SK-N-MC (cell line): ENCODE measurements at regions not wholly inside any gene's neighbourhood (a gene's known extent, or its start where the extent isn't known, plus 50 kb on each side); places are given as distances from the start of the nearest gene placed in this dataset.
"Not testable (repeated sequence)": the region's sequence is repeated elsewhere in the genome, so short reads cannot be mapped to it uniquely, and the experiment has no call there.

Experiments used
- DNase-seq: peaks from one replicate; pipeline ENCODE4 v3.0.0-alpha.2; 2011; ENCODE audit warnings: low read depth, low spot score
- H3K27ac ChIP-seq: fragments of 200-600 bp; sonication (generic); 2 replicates; pipeline ENCODE4 v1.5.1; 2016; ENCODE audit warnings: mixed run types
- H3K36me3 ChIP-seq: fragments of 200-600 bp; sonication (generic); 2 replicates; pipeline ENCODE4 v1.6.1; 2017; ENCODE audit warnings: antibody characterized with exemption, low read length, mixed read lengths; ENCODE audit not compliant: insufficient read depth
- H3K4me3 ChIP-seq: fragments of 200-600 bp; sonication (generic); 2 replicates; pipeline ENCODE4 v1.5.1; 2016
- H3K9ac ChIP-seq: fragments of 200-600 bp; sonication (generic); 2 replicates; pipeline ENCODE4 v1.8.0; 2017; ENCODE audit warnings: mixed run types, mixed read lengths; ENCODE audit not compliant: insufficient read length
- H3K9me3 ChIP-seq: fragments of 200-600 bp; sonication (generic); 2 replicates; pipeline ENCODE4 v1.6.1; 2017; ENCODE audit warnings: low read depth, mild to moderate bottlenecking, antibody characterized with exemption, low read length, moderate library complexity, mixed read lengths
- EZH2 ChIP-seq: fragments of 200-600 bp; sonication (generic); IDR thresholded peaks from one replicate; pipeline ENCODE4 v1.6.1; 2017; ENCODE audit warnings: antibody characterized with exemption
- FOXP2 ChIP-seq: optimal IDR thresholded peaks from 2 replicates; pipeline ENCODE3; 2011; ENCODE audit warnings: mild to moderate bottlenecking, moderate library complexity; ENCODE audit not compliant: insufficient read depth; ENCODE audit errors: extremely low read length, control extremely low read depth
- POLR2AphosphoS5 ChIP-seq: IDR thresholded peaks from 2 replicates; pipeline ENCODE4 v1.6.1; 2012; ENCODE audit warnings: mild to moderate bottlenecking, low read depth, low read length, borderline replicate concordance

DNA sequence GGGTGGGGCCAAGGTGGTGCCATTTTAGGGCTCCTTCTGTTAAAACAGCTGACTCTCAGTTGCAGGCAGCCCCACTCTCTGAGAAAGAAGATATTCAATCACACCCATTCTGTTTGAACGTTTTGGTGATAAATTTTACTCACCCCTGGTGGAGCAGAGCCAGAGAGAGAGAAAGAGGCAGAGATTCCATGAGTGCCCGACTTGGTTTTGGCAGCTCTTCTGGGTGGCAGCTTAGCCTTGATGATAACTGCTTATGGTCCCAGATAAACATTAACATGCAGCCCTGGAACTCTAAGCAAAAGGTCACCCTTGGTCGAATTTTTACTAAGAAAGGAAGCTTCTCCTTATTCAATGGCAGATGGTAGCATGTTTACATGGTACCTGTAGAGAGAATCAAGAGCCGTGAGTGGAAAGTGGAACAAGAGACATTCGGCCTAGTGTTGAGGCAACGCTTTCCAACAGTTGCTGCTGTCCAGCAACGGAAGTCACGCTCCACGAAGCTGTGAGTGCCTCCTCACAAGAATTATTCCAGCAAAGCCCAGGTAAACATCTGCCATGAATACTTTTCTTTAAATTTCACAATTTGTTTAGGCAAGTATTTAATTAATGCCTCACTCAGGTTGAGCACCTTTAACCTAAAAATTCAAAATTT is 530.6 kb upstream of the ROBO2 start:
- H3K27ac ChIP-seq, result no peak overlapping the region
- H3K4me3 ChIP-seq, result no peak overlapping the region
- H3K36me3 ChIP-seq, result no peaks in the 10 kb centered on the region
- TF ChIP-seq POLR2AphosphoS5 (no peak), FOXP2 (no peak), EZH2 (no peak)
- H3K9ac ChIP-seq, result no peak overlapping the region
- DNase-seq, result no peak
- H3K9me3 ChIP-seq, result no peaks in the 10 kb centered on the region

DNA sequence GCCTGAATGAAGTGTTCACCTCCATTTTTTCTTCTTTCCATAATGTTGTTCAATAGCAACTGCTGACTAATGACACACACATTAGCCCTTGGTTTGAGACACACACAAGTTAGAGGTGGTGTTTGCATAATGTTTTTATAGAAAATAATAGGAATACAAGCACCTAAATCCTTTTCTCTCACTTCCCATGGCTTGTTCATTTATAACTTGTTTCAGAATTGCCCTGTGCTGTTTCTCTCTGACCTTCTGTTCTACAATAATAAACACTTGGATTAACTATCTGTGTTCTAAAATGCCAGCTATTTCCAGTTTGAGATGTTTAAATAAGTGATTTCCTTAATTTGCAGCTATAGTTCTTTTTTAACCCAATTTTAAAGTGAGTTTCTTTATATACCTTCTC is 525.1 kb upstream of the ROBO2 start:
- Histone ChIP-seq H3K4me3 (no peak overlapping the region), H3K27ac (no peak overlapping the region), H3K36me3 (no peaks in the 10 kb centered on the region), H3K9ac (no peak overlapping the region), H3K9me3 (no peaks in the 10 kb centered on the region)
- no peak for TF ChIP-seq EZH2
- no peak for TF ChIP-seq FOXP2
- no peak for TF ChIP-seq POLR2AphosphoS5
- DNase-seq, result no peak

DNA sequence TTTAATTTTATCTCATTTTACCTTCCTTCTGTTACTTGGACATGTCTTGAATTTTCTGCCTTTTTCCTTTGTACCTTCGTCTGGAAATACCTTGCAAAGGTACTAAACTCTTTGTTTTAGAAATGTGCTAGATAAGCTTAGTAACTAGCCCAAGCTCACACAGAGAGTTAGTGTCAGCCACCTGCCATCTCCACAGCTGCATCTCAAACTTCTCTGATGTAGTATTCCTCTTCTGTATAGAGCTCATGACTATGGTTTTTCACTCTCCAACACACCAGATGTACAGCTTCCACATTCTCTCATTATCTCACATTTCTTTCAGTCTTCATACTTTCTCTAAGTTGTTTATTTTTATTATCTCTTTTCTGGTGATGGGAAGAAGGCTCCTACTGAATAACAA is 516.6 kb upstream of the ROBO2 start:
- Histone ChIP-seq H3K36me3 (no peaks in the 10 kb centered on the region), H3K4me3 (no peak overlapping the region), H3K9ac (no peak overlapping the region), H3K27ac (no peak overlapping the region), H3K9me3 (no peaks in the 10 kb centered on the region)
- DNase-seq, result no peak
- no peak for TF ChIP-seq FOXP2
- no peak for TF ChIP-seq POLR2AphosphoS5
- TF ChIP-seq EZH2, result no peak

DNA sequence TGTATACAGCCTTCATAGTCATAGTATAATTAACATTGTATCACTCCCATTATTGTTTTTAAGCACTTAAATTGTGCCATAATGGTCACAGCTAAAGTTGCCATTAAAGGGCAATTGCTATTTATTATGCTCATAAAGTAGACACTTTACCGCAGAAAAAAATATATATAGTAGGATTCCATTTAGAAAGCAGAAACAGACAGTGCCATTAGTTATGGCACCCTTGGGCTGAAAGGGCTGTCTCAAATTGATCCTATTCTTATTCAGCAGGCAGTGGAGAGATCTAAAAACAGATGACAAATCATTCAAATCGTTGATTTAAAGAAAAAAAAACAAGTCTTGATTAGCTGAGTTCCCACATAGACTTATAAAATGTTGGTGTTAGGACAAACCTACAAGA is 514.2 kb upstream of the ROBO2 start:
- DNase-seq, result no peak
- Histone ChIP-seq H3K4me3 (no peak overlapping the region), H3K9ac (no peak overlapping the region), H3K36me3 (no peaks in the 10 kb centered on the region), H3K9me3 (no peaks in the 10 kb centered on the region), H3K27ac (no peak overlapping the region)
- TF ChIP-seq POLR2AphosphoS5 (no peak), EZH2 (no peak), FOXP2 (no peak)

DNA sequence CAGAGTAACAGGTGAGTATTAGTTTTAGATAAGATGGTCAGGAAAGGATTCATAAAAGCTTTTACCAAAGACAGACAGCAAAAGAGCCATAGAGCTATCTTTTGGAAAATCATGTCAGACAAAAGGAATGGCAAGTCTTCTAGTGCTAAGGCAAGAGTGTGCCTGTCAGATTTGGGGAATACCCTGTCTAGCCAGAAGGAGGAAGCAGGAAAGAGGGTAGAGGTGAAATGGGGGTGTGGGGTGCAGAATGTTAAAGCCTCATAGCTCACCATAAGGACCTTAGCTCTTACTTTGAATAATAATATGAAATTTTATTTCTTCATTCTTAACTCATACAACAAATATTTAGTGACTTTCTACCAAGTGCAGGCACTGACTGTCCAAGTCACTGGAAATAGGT is 512.1 kb upstream of the ROBO2 start:
- no peak overlapping the region for H3K4me3 ChIP-seq
- no peak overlapping the region for H3K27ac ChIP-seq
- no peak for TF ChIP-seq POLR2AphosphoS5
- H3K36me3 ChIP-seq, result no peaks in the 10 kb centered on the region
- no peaks in the 10 kb centered on the region for H3K9me3 ChIP-seq
- H3K9ac ChIP-seq, result no peak overlapping the region
- DNase-seq, result no peak

DNA sequence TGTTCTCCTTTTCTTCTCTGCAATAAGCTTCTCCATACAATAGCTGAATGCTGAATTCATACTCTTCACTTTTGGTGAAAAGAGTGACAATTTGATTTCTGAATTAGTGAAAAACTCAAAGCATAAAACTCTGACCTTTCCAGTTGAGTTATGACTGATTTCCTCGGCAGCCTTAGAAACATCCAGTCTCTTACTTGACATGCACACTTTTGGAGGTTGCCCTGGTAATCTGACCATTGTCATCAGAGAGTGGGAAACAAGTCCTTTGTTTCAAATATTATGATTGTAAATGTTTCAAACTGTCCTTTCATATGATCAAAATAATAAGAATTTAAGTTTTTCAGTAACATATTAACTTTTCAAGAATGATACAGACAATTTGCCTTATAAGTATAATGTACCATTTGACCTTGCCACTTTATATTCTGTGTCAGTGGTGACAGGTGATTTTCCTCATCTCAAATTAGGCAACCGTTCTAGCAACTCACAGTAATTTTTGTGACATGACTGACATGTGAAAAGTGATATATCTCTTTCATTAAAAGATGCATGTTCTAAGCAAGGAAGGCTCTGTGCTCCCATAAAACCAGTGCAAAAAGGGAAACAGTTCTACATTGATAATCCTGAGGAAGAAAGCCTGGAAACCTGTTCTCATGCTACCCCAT is 507.6 kb upstream of the ROBO2 start:
- H3K9me3 ChIP-seq, result no peaks in the 10 kb centered on the region
- H3K27ac ChIP-seq, result no peak overlapping the region
- H3K36me3 ChIP-seq, result no peaks in the 10 kb centered on the region
- H3K4me3 ChIP-seq, result no peak overlapping the region
- DNase-seq, result no peak
- TF ChIP-seq FOXP2 (no peak), POLR2AphosphoS5 (no peak), EZH2 (no peak)
- H3K9ac ChIP-seq, result no peak overlapping the region

DNA sequence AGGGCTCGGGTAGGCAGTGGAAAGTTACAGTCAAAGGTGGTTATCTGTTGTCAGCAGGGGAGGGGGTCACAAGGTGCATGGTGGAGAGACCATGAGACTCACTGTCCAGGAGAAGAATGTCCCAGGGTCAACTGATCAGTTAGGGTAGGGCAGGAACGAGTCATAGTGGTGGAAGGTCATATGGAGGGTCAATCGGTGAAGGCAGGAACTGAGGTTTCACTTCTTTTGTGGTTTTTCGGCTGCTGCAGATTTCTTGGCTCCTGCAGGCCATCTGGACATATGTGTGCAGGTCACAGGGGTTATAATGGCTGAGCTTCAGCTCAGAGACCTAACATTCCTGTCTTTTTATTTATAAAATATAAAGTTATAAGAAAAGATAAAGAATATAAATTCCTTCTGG is 506.2 kb upstream of the ROBO2 start:
- H3K9ac ChIP-seq, H3K4me3 ChIP-seq, H3K36me3 ChIP-seq, H3K9me3 ChIP-seq, DNase-seq, H3K27ac ChIP-seq: not testable (repeated sequence)

DNA sequence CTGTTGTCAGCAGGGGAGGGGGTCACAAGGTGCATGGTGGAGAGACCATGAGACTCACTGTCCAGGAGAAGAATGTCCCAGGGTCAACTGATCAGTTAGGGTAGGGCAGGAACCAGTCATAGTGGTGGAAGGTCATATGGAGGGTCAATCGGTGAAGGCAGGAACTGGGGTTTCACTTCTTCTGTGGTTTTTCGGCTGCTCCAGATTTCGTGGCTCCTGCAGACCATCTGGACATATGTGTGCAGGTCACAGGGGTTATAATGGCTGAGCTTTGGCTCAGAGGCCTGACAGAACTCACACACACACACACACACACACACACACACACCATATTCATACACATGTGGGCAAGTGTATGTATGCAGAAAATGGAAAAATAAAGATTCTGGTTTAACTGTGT is 502.0 kb upstream of the ROBO2 start:
- DNase-seq, H3K9me3 ChIP-seq, H3K36me3 ChIP-seq, H3K9ac ChIP-seq, H3K27ac ChIP-seq, H3K4me3 ChIP-seq: not testable (repeated sequence)

DNA sequence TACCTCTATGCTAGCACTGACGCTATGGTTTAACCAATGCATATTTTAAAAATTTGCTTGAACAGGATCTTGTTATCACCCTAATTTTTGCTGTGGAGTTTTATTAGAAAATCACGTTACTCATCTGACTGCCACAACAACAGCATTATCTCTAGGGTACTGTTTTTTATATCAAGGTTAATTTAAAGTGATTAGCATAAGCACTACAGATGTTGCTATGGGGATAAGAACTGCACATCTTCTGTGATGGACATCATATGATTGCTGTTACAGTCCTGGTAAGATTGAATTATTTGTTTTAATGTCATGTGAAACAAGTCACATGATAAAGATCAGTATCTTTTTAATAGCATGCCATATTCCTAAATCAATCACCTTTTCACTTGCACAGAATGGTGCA is 492.2 kb upstream of the ROBO2 start:
- Histone ChIP-seq H3K4me3 (no peak overlapping the region), H3K9me3 (no peaks in the 10 kb centered on the region), H3K36me3 (no peaks in the 10 kb centered on the region), H3K27ac (no peak overlapping the region), H3K9ac (no peak overlapping the region)
- no peak for DNase-seq
- TF ChIP-seq FOXP2, result no peak
- TF ChIP-seq EZH2, result no peak
- TF ChIP-seq POLR2AphosphoS5, result no peak
